Keratinocyte (primary cell): ENCODE measurements at regions not wholly inside any gene's neighbourhood (a gene's known extent, or its start where the extent isn't known, plus 50 kb on each side); places are given as distances from the start of the nearest gene placed in this dataset.

Experiments
- DNase-seq: peaks from one replicate; pipeline ENCODE4 v3.0.0-alpha.2; 2011; ENCODE audit warnings: low read depth, missing footprints, low spot score
- FAIRE-seq: peaks from 2 replicates; lab custom pipeline; 2011; peaks lifted over from hg19 to GRCh38; lab: Jason Lieb, UNC
- H2AFZ ChIP-seq: 2 replicates; pipeline ENCODE4 v1.6.0; 2012; ENCODE audit warnings: low read length, control low read depth, inconsistent platforms; ENCODE audit not compliant: control insufficient read depth
- H3K27ac ChIP-seq: 2 replicates; pipeline ENCODE4 v1.5.1; 2011; ENCODE audit warnings: low read length; ENCODE audit not compliant: control insufficient read depth, insufficient read depth
- H3K27me3 ChIP-seq: 3 replicates; pipeline ENCODE4 v1.6.0; 2011; ENCODE audit warnings: low read length; ENCODE audit not compliant: control insufficient read depth, insufficient read depth; ENCODE audit errors: extremely low read depth
- H3K36me3 ChIP-seq, 2 experiments: 2 replicates in 1 of 2; 3 replicates in 1 of 2; pipeline ENCODE4 v1.5.1; 2011; ENCODE audit warnings: low read length in 2 of 2, mild to moderate bottlenecking in 1 of 2; ENCODE audit not compliant: control insufficient read depth in 2 of 2, insufficient read depth in 2 of 2; ENCODE audit errors: extremely low read depth in 1 of 2
- H3K4me1 ChIP-seq: 3 replicates; pipeline ENCODE4 v1.5.1; 2011; ENCODE audit warnings: low read length; ENCODE audit not compliant: control insufficient read depth, insufficient read depth; ENCODE audit errors: extremely low read depth
- H3K4me2 ChIP-seq: 3 replicates; pipeline ENCODE4 v1.6.0; 2011; ENCODE audit warnings: low read depth, low read length; ENCODE audit not compliant: control insufficient read depth, insufficient read depth; ENCODE audit errors: extremely low read depth
- H3K4me3 ChIP-seq, 3 experiments: fragments of 200-600 bp in 1 of 3; sonication (generic) in 1 of 3; 2 replicates in 2 of 3; 3 replicates in 1 of 3; pipeline ENCODE4 v1.5.1; 2011 to 2016; ENCODE audit warnings: low read length in 3 of 3, mild to moderate bottlenecking in 3 of 3, control low read depth in 2 of 3, inconsistent platforms in 1 of 3, low read depth in 1 of 3, mixed read lengths in 1 of 3, mixed run types in 1 of 3, moderate library complexity in 1 of 3; ENCODE audit not compliant: control insufficient read depth in 2 of 3, insufficient read depth in 2 of 3; ENCODE audit errors: extremely low read depth in 1 of 3
- H3K79me2 ChIP-seq: 2 replicates; pipeline ENCODE4 v1.6.0; 2012; ENCODE audit warnings: low read length; ENCODE audit not compliant: control insufficient read depth, insufficient read depth
- H3K9ac ChIP-seq: 3 replicates; pipeline ENCODE4 v1.6.0; 2011; ENCODE audit warnings: low read length; ENCODE audit not compliant: control insufficient read depth, insufficient read depth; ENCODE audit errors: extremely low read depth
- H3K9me1 ChIP-seq: 3 replicates; pipeline ENCODE4 v1.6.0; 2011; ENCODE audit warnings: low read length; ENCODE audit not compliant: control insufficient read depth, insufficient read depth; ENCODE audit errors: extremely low read depth
- H3K9me3 ChIP-seq: 2 replicates; pipeline ENCODE4 v1.5.1; 2012; ENCODE audit warnings: low read depth, low read length; ENCODE audit not compliant: control insufficient read depth
- H4K20me1 ChIP-seq: 3 replicates; pipeline ENCODE4 v1.6.0; 2011; ENCODE audit warnings: low read length; ENCODE audit not compliant: control insufficient read depth, insufficient read depth; ENCODE audit errors: extremely low read depth
- EZH2 ChIP-seq: IDR thresholded peaks from one replicate; pipeline ENCODE4 v1.6.1; 2012; ENCODE audit warnings: inconsistent platforms, mild to moderate bottlenecking, low read length, moderate library complexity
- dilution Hi-C: fragments of 300-500 bp; cut with MboI; formaldehyde crosslinking; loops from one replicate; pipeline ENCODE4 v1.7.0; 2020; ENCODE audit warnings: low sequenced_read_pairs; ENCODE audit not compliant: extremely low pct_ligation_motif_present
- TF ChIP-seq, protein P1 (sequence below), 3 experiments: IDR thresholded peaks in 1 of 3; conservative IDR thresholded peaks in 1 of 3; optimal IDR thresholded peaks in 1 of 3; 2 replicates in 2 of 3; 3 replicates in 1 of 3; pipeline versions ENCODE3 to v1.5.1; 2011; ENCODE audit warnings: low read length in 3 of 3, mild to moderate bottlenecking in 3 of 3, moderate library complexity in 2 of 3, control low read depth in 1 of 3, inconsistent platforms in 1 of 3; ENCODE audit not compliant: insufficient read depth in 2 of 3; ENCODE audit errors: extremely low read depth in 1 of 3

DNA sequence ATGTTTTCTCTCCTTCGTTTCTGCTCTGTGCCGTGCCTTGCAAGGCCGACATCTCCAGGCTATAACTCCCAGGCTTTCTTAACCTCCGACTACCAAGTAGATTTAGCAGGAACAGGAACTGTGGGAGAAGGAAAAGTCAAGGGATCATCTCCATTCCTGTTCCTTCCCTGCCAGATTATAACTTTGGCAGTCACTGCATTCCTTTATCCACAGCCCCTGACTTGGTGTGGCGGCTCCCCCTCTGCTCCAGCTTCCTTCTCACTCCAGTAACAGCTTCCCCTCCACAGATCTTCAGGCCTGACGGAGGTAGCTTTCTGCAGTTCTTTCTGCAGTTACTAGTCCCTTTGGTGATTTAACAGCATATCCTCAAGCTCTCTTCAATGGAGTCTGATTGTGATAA, 234.6 kb upstream of the MON1B start:
- H3K27ac ChIP-seq, result no peak overlapping the region

DNA sequence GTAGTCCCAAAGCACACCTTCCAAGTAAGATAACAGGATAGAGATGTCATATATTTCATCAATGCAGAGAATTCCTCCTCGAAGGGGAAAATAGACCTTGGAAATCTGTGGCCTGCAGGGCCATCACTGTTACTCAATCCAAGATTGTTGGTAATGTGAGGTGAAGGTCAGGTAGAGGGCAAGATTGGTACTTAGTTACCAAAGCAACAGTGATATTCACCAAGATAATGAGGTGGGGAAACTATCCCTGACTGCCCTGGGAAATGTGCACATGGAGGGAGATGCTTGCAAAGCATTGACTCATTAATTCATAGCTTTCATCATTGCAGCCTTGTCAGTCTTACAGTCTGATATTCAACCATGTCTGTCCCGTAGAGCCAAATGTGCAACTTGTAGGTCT, 234.1 kb upstream of the MON1B start:
- Histone ChIP-seq H3K27ac (no peak overlapping the region), H2AFZ (no peak overlapping the region), H3K36me3 (no peaks in the 10 kb centered on the region), H3K4me1 (no peaks in the 10 kb centered on the region), H3K79me2 (no peaks in the 10 kb centered on the region), H3K9ac (no peak overlapping the region), H3K9me1 (no peaks in the 10 kb centered on the region), H4K20me1 (no peaks in the 10 kb centered on the region), H3K9me3 (no peaks in the 10 kb centered on the region), H3K4me2 (no peak overlapping the region), H3K4me3 (no peak overlapping the region), H3K27me3 (no peaks in the 10 kb centered on the region)
- dilution Hi-C loops, result no loop called here
- no peak for TF ChIP-seq EZH2
- TF ChIP-seq, protein P1, sequence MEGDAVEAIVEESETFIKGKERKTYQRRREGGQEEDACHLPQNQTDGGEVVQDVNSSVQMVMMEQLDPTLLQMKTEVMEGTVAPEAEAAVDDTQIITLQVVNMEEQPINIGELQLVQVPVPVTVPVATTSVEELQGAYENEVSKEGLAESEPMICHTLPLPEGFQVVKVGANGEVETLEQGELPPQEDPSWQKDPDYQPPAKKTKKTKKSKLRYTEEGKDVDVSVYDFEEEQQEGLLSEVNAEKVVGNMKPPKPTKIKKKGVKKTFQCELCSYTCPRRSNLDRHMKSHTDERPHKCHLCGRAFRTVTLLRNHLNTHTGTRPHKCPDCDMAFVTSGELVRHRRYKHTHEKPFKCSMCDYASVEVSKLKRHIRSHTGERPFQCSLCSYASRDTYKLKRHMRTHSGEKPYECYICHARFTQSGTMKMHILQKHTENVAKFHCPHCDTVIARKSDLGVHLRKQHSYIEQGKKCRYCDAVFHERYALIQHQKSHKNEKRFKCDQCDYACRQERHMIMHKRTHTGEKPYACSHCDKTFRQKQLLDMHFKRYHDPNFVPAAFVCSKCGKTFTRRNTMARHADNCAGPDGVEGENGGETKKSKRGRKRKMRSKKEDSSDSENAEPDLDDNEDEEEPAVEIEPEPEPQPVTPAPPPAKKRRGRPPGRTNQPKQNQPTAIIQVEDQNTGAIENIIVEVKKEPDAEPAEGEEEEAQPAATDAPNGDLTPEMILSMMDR (optimal IDR thresholded peaks at IDR 0.05 in 1 of 3, IDR thresholded peaks at IDR 0.05 in 1 of 3, conservative IDR thresholded peaks at IDR 0.05 in 1 of 3; ENCODE audit: extremely low read depth in 1 of 3, insufficient read depth in 2 of 3, low read length in 3 of 3), result no peak
- no peak for DNase-seq
- FAIRE-seq, result no peak

More for the DNA sequence above, 234.6 kb upstream of the MON1B start:
- TF ChIP-seq EZH2, result no peak
- Histone ChIP-seq H3K9ac (no peak overlapping the region), H3K27me3 (no peaks in the 10 kb centered on the region), H3K79me2 (no peaks in the 10 kb centered on the region), H4K20me1 (no peaks in the 10 kb centered on the region), H3K4me2 (no peak overlapping the region), H3K9me1 (no peaks in the 10 kb centered on the region), H3K4me3 (no peak overlapping the region), H3K9me3 (no peaks in the 10 kb centered on the region), H3K4me1 (no peaks in the 10 kb centered on the region), H3K36me3 (no peaks in the 10 kb centered on the region), H2AFZ (no peak overlapping the region)
- DNase-seq, result no peak
- no peak for FAIRE-seq
- dilution Hi-C loops, result no loop called here

DNA sequence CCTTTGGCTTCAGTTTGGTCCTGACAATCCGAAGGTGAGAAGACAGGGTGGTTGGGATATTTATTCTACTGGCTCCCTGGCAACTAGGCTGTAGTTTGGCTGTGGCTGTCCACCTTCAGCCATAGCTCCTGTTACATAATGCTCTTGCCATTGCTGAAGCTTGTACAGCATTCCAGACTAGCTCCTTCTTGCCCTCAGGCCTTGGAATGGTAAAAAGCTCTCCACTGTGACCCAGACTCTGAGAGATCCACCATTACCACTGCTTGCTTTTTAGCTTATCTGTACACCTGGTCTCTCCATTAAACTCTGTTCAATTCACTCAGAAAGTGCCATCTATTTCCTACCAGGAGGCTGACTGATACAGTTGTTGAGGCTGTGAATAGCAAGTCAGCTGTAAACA, 231.8 kb upstream of the MON1B start:
- H3K9me3 ChIP-seq, result no peaks in the 10 kb centered on the region
- no peaks in the 10 kb centered on the region for H3K27me3 ChIP-seq
- H3K4me2 ChIP-seq, result no peak overlapping the region
- DNase-seq, result no peak
- no peak for FAIRE-seq
- no peak overlapping the region for H3K27ac ChIP-seq
- no peak overlapping the region for H2AFZ ChIP-seq
- no peaks in the 10 kb centered on the region for H3K9me1 ChIP-seq
- dilution Hi-C loops, result no loop called here
- no peaks in the 10 kb centered on the region for H3K36me3 ChIP-seq
- no peaks in the 10 kb centered on the region for H4K20me1 ChIP-seq
- H3K9ac ChIP-seq, result no peak overlapping the region
- H3K4me3 ChIP-seq, result no peak overlapping the region
- no peaks in the 10 kb centered on the region for H3K4me1 ChIP-seq
- no peak for TF ChIP-seq EZH2
- TF ChIP-seq, protein P1 (optimal IDR thresholded peaks at IDR 0.05 in 1 of 3, IDR thresholded peaks at IDR 0.05 in 1 of 3, conservative IDR thresholded peaks at IDR 0.05 in 1 of 3; ENCODE audit: extremely low read depth in 1 of 3, insufficient read depth in 2 of 3, low read length in 3 of 3), result no peak
- no peaks in the 10 kb centered on the region for H3K79me2 ChIP-seq
